Endothelial cell of umbilical vein (primary cell): ENCODE measurements at regions not wholly inside any gene's neighbourhood (a gene's known extent, or its start where the extent isn't known, plus 50 kb on each side); places are given as distances from the start of the nearest gene placed in this dataset.

Experiments used
- CTCF ChIP-seq, 2 donors: IDR thresholded peaks; 1 replicate in 1 of 2; 2 replicates in 1 of 2; pipeline ENCODE4 v1.5.1; 2011; ENCODE audit warnings: low read length in 2 of 2, mild to moderate bottlenecking in 2 of 2, moderate library complexity in 2 of 2, control low read depth in 1 of 2, inconsistent platforms in 1 of 2, low read depth in 1 of 2; ENCODE audit not compliant: insufficient read depth in 1 of 2; ENCODE audit errors: extremely low read depth in 1 of 2
- EZH2 ChIP-seq: IDR thresholded peaks from 2 replicates; pipeline ENCODE4 v1.6.1; 2012; ENCODE audit warnings: borderline replicate concordance, low read depth, mild to moderate bottlenecking, moderate library complexity, low read length, inconsistent platforms; ENCODE audit not compliant: severe bottlenecking
- JUN ChIP-seq: IDR thresholded peaks from 2 replicates; pipeline ENCODE4 v1.6.1; 2011; ENCODE audit warnings: borderline replicate concordance, low read depth; ENCODE audit not compliant: insufficient read length, insufficient read depth
- POLR2A ChIP-seq: IDR thresholded peaks from 2 replicates; pipeline ENCODE4 v1.6.1; 2012; ENCODE audit warnings: low read depth, mild to moderate bottlenecking, control low read depth, low read length
- POLR2AphosphoS5 ChIP-seq: IDR thresholded peaks from 2 replicates; pipeline ENCODE4 v1.6.1; 2012; ENCODE audit warnings: low read depth, mild to moderate bottlenecking, control low read depth, low read length, moderate library complexity; ENCODE audit not compliant: insufficient read depth

GRCh38 chr6:153563001-153563400 lies 431.9 kb upstream of the RGS17 start:
- TF ChIP-seq POLR2A (no peak), CTCF (IDR thresholded peaks at IDR 0.05; ENCODE audit: extremely low read depth in 1 of 2, insufficient read depth in 1 of 2, low read depth in 1 of 2, low read length in 2 of 2) (no peak), JUN (no peak), EZH2 (no peak), POLR2AphosphoS5 (no peak)
